ENCODE measurements at regions not wholly inside any gene's neighbourhood (a gene's known extent, or its start where the extent isn't known, plus 50 kb on each side); places are given as distances from the start of the nearest gene placed in this dataset.
A peak's percentile ranks its signal among the peaks of the same experiment; 100 is the strongest.

- DNase-seq: no peak
- ChIA-PET POLR2A (no interaction called here), CTCF (no interaction called here)
- H3K4me1 Mint-ChIP-seq: no peaks in the 10 kb centered on the region
- ATAC-seq: no peak
- no peak overlapping the region for H3K4me3 Mint-ChIP-seq
- peaks cover 37% of the 10 kb centered on the region for H3K27me3 Mint-ChIP-seq
- no peaks in the 10 kb centered on the region for H3K36me3 Mint-ChIP-seq (ENCODE audit: low read depth)
- H3K27ac Mint-ChIP-seq: no peak overlapping the region
- intact Hi-C loops (cut with DNase I, micrococcal nuclease): no loop called here
- no peaks in the 10 kb centered on the region for H3K9me3 Mint-ChIP-seq (ENCODE audit: low read depth)
These were observed 56.0 kb downstream of the EN1 start for GRCh38 chr2:118791483-118791882.

GRCh38 chr2:118786746-118787145, 60.7 kb downstream of the EN1 start:
- ATAC-seq (no peak), DNase-seq (no peak)
- intact Hi-C loops (cut with DNase I, micrococcal nuclease): no loop called here
- Mint-ChIP-seq H3K27ac (no peak overlapping the region), H3K4me3 (no peak overlapping the region), H3K36me3 (ENCODE audit: low read depth) (no peaks in the 10 kb centered on the region), H3K27me3 (peaks cover 30% of the 10 kb centered on the region), H3K4me1 (no peaks in the 10 kb centered on the region), H3K9me3 (ENCODE audit: low read depth) (no peaks in the 10 kb centered on the region)
- ChIA-PET CTCF (interaction anchor here (0.6 kb wide), 1 partner anchor 409 kb away, joined by 3 read pairs; no protein-coding TSS in a partner anchor), POLR2A (no interaction called here)

GRCh38 chr2:118784860-118785259, 62.6 kb downstream of the EN1 start:
- Mint-ChIP-seq H3K4me3 (no peak overlapping the region), H3K4me1 (no peaks in the 10 kb centered on the region), H3K27me3 (peaks cover 26% of the 10 kb centered on the region), H3K36me3 (ENCODE audit: low read depth) (no peaks in the 10 kb centered on the region), H3K27ac (no peak overlapping the region), H3K9me3 (ENCODE audit: low read depth) (no peaks in the 10 kb centered on the region)
- ATAC-seq (no peak), DNase-seq (no peak)
- intact Hi-C loops (cut with DNase I, micrococcal nuclease): no loop called here
- ChIA-PET CTCF (no interaction called here), POLR2A (no interaction called here)

DNA sequence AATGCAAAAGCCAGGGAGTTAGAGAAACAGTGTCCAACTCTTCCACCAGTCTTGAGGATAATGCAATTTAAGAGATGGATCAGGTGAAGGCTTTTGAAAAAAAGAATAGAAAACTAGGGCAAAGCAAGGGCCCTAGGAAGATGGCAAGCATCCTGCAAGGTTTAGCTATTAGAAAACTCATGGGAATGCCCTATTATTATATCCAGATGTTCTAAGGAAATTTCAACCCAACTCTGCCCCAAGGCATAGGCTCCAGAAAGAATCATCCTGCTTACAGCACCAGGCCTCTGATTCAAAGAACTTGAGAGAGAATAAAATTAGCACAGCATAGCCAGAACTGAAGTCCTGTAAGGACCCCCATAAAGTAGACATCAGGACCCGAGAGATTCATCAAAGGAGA, 68.1 kb downstream of the EN1 start:
- peaks cover 7% of the 10 kb centered on the region for H3K4me1 Mint-ChIP-seq
- intact Hi-C loops (cut with DNase I, micrococcal nuclease): no loop called here
- H3K27me3 Mint-ChIP-seq: peaks cover 18% of the 10 kb centered on the region
- no peak overlapping the region for H3K27ac Mint-ChIP-seq
- DNase-seq: no peak
- H3K4me3 Mint-ChIP-seq: no peak overlapping the region
- no peak for ATAC-seq
- H3K9me3 Mint-ChIP-seq (ENCODE audit: low read depth): no peaks in the 10 kb centered on the region
- POLR2A ChIA-PET: no interaction called here
- no peaks in the 10 kb centered on the region for H3K36me3 Mint-ChIP-seq (ENCODE audit: low read depth)
- CTCF ChIA-PET: no interaction called here

GRCh38 chr2:118774458-118775133, 72.9 kb downstream of the EN1 start:
- Mint-ChIP-seq H3K4me1 (peaks cover 7% of the 10 kb centered on the region), H3K9me3 (ENCODE audit: low read depth) (no peaks in the 10 kb centered on the region), H3K27me3 (peaks cover 37% of the 10 kb centered on the region), H3K36me3 (ENCODE audit: low read depth) (no peaks in the 10 kb centered on the region), H3K27ac (no peak overlapping the region), H3K4me3 (peak overlapping the region; percentile 21)
- DNase-seq (peak; percentile 64), ATAC-seq (peak; percentile 93)
- intact Hi-C loops (cut with DNase I, micrococcal nuclease): loop anchor here in 1 of 2 experiments (2.0 kb wide), 1 partner anchor 80 kb away; no protein-coding TSS in a partner anchor
- ChIA-PET POLR2A (no interaction called here), CTCF (no interaction called here)

DNA sequence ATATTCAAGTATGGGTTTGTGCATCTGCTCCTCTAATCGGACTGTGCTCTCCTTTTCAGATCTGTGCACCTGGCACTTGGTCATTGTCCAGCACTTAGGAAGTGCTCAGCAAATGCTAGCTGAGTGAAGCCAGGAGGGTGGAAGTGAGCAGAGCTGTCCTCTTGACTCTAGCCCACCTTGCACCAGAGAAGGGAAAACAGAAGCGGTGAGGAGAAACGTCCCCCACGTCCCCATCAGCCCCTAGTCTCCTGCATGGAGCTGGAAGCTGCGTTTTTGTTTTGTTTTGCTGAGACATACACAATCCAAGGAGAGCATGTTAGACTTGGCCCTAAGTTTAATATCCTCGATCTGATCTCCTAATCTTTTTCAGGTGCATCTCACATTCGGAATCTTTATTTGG, 73.6 kb downstream of the EN1 start:
- DNase-seq: no peak
- no peaks in the 10 kb centered on the region for H3K36me3 Mint-ChIP-seq (ENCODE audit: low read depth)
- POLR2A ChIA-PET: no interaction called here
- no peak overlapping the region for H3K4me3 Mint-ChIP-seq
- peaks cover 7% of the 10 kb centered on the region for H3K4me1 Mint-ChIP-seq
- no peak overlapping the region for H3K27ac Mint-ChIP-seq
- H3K27me3 Mint-ChIP-seq: peaks cover 41% of the 10 kb centered on the region
- intact Hi-C loops (cut with DNase I, micrococcal nuclease): loop anchor here in 1 of 2 experiments (2.0 kb wide), 1 partner anchor 81 kb away; no protein-coding TSS in a partner anchor
- CTCF ChIA-PET: no interaction called here
- H3K9me3 Mint-ChIP-seq (ENCODE audit: low read depth): no peaks in the 10 kb centered on the region
- ATAC-seq: no peak

- Mint-ChIP-seq H3K9me3 (ENCODE audit: low read depth) (no peaks in the 10 kb centered on the region), H3K36me3 (ENCODE audit: low read depth) (no peaks in the 10 kb centered on the region), H3K4me1 (peaks cover 7% of the 10 kb centered on the region), H3K4me3 (no peak overlapping the region), H3K27me3 (peaks cover 41% of the 10 kb centered on the region), H3K27ac (no peak overlapping the region)
- intact Hi-C loops (cut with DNase I, micrococcal nuclease): no loop called here
- POLR2A ChIA-PET: no interaction called here
- CTCF ChIA-PET: interaction anchor here (0.6 kb wide), 1 partner anchor 1000 kb away, joined by 3 read pairs; no protein-coding TSS in a partner anchor
- ATAC-seq (no peak), DNase-seq (no peak)
These were observed 74.8 kb downstream of the EN1 start for GRCh38 chr2:118772487-118773200.

DNA sequence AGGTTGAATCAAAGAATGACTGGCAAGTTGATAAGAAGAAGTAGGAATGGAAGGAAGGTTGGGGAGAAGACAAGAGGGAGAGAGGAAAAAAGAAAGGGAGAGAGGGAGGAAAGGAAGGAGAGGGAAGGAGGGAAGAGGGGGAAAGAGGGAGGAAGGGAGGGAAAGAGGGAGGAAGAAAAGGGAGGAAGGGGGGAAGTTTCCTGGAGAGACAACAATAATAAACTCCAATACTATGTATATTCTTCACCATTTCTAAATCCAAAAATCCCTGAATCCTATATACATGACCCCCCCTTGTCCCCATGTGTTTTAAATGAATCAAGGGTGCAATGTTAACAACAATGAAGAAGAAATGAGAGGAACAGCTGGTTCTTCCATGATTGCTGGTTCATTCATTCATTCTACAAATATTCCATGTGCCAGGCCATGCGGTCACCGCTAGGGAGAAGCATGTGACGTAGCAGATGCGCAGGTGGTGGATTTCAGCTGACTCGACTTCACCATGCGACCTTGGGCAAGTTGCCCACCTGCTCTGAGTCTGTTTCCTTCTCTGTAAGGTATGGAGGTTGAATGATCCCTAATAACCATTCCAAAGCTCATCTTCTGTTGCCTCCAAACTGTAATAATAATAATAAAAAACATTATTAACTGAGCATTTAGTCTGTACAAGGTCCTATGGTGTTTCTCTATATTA, 77.6 kb downstream of the EN1 start:
- H3K4me3 Mint-ChIP-seq: no peak overlapping the region
- CTCF ChIA-PET: no interaction called here
- ATAC-seq (no peak), DNase-seq (no peak)
- no peaks in the 10 kb centered on the region for H3K9me3 Mint-ChIP-seq (ENCODE audit: low read depth)
- H3K4me1 Mint-ChIP-seq: peaks cover under 1% of the 10 kb centered on the region
- no peaks in the 10 kb centered on the region for H3K36me3 Mint-ChIP-seq (ENCODE audit: low read depth)
- POLR2A ChIA-PET: no interaction called here
- H3K27ac Mint-ChIP-seq: no peak overlapping the region
- intact Hi-C loops (cut with DNase I, micrococcal nuclease): no loop called here
- H3K27me3 Mint-ChIP-seq: peaks cover 40% of the 10 kb centered on the region

GRCh38 chr2:118766871-118767270, 80.6 kb downstream of the EN1 start:
- no peak overlapping the region for H3K27ac Mint-ChIP-seq
- CTCF ChIA-PET: interaction anchor here (0.7 to 1.0 kb wide), 3 partner anchors 37 to 544 kb away, joined by 3 to 4 read pairs (median 3); no protein-coding TSS in a partner anchor
- peaks cover 38% of the 10 kb centered on the region for H3K27me3 Mint-ChIP-seq
- no peaks in the 10 kb centered on the region for H3K36me3 Mint-ChIP-seq (ENCODE audit: low read depth)
- H3K4me3 Mint-ChIP-seq: no peak overlapping the region
- H3K4me1 Mint-ChIP-seq: no peaks in the 10 kb centered on the region
- no peaks in the 10 kb centered on the region for H3K9me3 Mint-ChIP-seq (ENCODE audit: low read depth)
- ATAC-seq (no peak), DNase-seq (no peak)
- POLR2A ChIA-PET: no interaction called here
- intact Hi-C loops (cut with DNase I, micrococcal nuclease): no loop called here

GRCh38 chr2:118764855-118765254, 82.6 kb downstream of the EN1 start:
- DNase-seq: no peak
- intact Hi-C loops (cut with DNase I, micrococcal nuclease): no loop called here
- no peak for ATAC-seq
- peaks cover 35% of the 10 kb centered on the region for H3K27me3 Mint-ChIP-seq
- H3K9me3 Mint-ChIP-seq (ENCODE audit: low read depth): no peaks in the 10 kb centered on the region
- no peak overlapping the region for H3K27ac Mint-ChIP-seq
- H3K4me3 Mint-ChIP-seq: no peak overlapping the region
- H3K36me3 Mint-ChIP-seq (ENCODE audit: low read depth): no peaks in the 10 kb centered on the region
- CTCF ChIA-PET: no interaction called here
- POLR2A ChIA-PET: no interaction called here
- H3K4me1 Mint-ChIP-seq: no peaks in the 10 kb centered on the region

DNA sequence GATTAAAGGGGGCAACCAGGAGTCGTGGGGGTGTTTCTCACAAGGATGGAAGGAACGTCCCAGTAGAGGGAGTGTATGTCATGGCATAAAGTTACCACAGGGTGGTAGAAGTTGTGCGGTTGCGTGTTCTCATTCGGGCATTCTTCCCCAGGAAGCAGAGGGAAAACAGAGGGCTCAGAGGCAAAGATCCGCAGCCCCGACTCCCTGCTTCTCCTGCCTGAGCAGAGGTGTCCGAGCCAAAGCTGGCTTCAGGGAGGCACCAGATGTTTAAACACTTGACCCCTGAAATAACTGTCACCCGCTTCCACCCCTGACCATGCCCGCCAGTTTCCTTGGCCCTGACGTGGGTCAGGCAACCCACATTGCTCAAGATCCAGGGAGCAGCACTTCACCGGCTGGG, 83.7 kb downstream of the EN1 start:
- no peaks in the 10 kb centered on the region for H3K9me3 Mint-ChIP-seq (ENCODE audit: low read depth)
- ChIA-PET CTCF (no interaction called here), POLR2A (no interaction called here)
- H3K36me3 Mint-ChIP-seq (ENCODE audit: low read depth): no peaks in the 10 kb centered on the region
- peaks cover 41% of the 10 kb centered on the region for H3K27me3 Mint-ChIP-seq
- ATAC-seq: no peak
- no peak overlapping the region for H3K4me3 Mint-ChIP-seq
- intact Hi-C loops (cut with DNase I, micrococcal nuclease): no loop called here
- no peaks in the 10 kb centered on the region for H3K4me1 Mint-ChIP-seq
- H3K27ac Mint-ChIP-seq: no peak overlapping the region
- no peak for DNase-seq

GRCh38 chr2:118762290-118762689, 85.2 kb downstream of the EN1 start:
- Mint-ChIP-seq H3K4me1 (no peaks in the 10 kb centered on the region), H3K27ac (no peak overlapping the region), H3K9me3 (ENCODE audit: low read depth) (no peaks in the 10 kb centered on the region), H3K27me3 (peaks cover 52% of the 10 kb centered on the region), H3K36me3 (ENCODE audit: low read depth) (no peaks in the 10 kb centered on the region), H3K4me3 (no peak overlapping the region)
- ATAC-seq (no peak), DNase-seq (no peak)
- ChIA-PET POLR2A (no interaction called here), CTCF (no interaction called here)
- intact Hi-C loops (cut with DNase I, micrococcal nuclease): no loop called here

Data from activated CD4-positive, alpha-beta T cell treated with anti-CD3 and anti-CD28 coated beads for 36 hours (primary cell).